ENCODE measurements at regions not wholly inside any gene's neighbourhood (a gene's known extent, or its start where the extent isn't known, plus 50 kb on each side); places are given as distances from the start of the nearest gene placed in this dataset.

- no peaks in the 10 kb centered on the region for H3K4me1 ChIP-seq
- intact Hi-C loops (cut with DNase I), result no loop called here
- H3K27me3 ChIP-seq, result no peaks in the 10 kb centered on the region
- no peaks in the 10 kb centered on the region for H3K36me3 ChIP-seq
- WGBS (ENCODE audit: insufficient coverage, low coverage, low lambda C conversion rate, missing lambda C conversion rate), result 69% methylated on average over 9 of the region's 9 CpGs
- TF ChIP-seq CTCF (IDR thresholded peaks at IDR 0.05) (no peak), POLR2A (IDR thresholded peaks at IDR 0.05) (no peak)
- H3K4me3 ChIP-seq, result no peak overlapping the region
- H3K9me3 ChIP-seq, result no peaks in the 10 kb centered on the region
- ATAC-seq (no peak), DNase-seq (no peak)
- no peak overlapping the region for H3K27ac ChIP-seq
Observed at GRCh38 chr2:34266908-34267697, 668.0 kb upstream of the FAM98A start.

GRCh38 chr2:34261701-34262100, 662.6 kb upstream of the FAM98A start:
- ATAC-seq (no peak), DNase-seq (no peak)
- TF ChIP-seq POLR2A (IDR thresholded peaks at IDR 0.05) (no peak), CTCF (IDR thresholded peaks at IDR 0.05) (no peak)
- no peaks in the 10 kb centered on the region for H3K36me3 ChIP-seq
- no peak overlapping the region for H3K4me3 ChIP-seq
- H3K4me1 ChIP-seq, result no peaks in the 10 kb centered on the region
- H3K27ac ChIP-seq, result no peak overlapping the region
- WGBS (ENCODE audit: insufficient coverage, low coverage, low lambda C conversion rate, missing lambda C conversion rate), result no CpG with 5 or more reads among the region's 6 CpGs
- no peaks in the 10 kb centered on the region for H3K27me3 ChIP-seq
- no peaks in the 10 kb centered on the region for H3K9me3 ChIP-seq
- intact Hi-C loops (cut with DNase I), result no loop called here

DNA sequence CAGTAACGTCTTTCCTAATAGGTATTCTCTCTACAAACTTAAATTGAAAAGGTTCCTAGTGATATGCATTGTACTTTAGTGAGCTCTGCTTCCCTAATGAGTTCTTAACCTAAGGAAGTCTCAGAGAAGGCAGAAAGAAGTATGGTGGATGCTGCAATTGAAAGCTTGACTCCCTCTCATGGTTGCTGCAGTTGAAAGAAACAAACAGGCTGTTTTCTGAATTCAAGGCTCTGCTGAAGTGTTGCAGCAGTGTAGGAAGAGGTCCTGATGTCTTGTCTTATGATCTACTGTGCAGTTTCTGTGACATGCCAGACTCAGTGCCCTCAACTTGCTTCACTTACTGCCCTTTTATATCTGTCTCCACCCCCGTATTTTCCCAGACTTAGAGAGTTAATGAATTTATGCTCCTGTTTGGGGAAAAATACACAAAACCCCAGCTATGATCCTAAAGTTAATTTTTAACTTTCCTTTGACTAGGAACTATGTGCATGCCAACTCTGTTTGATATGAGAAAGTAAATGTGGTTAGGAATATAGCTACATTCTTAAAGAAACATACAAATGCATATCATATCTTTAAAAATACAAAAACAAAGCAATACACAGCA, 655.3 kb upstream of the FAM98A start:
- 42% methylated on average over 2 of the region's 2 CpGs for WGBS (ENCODE audit: insufficient coverage, low coverage, low lambda C conversion rate, missing lambda C conversion rate)
- H3K36me3 ChIP-seq, result no peaks in the 10 kb centered on the region
- TF ChIP-seq POLR2A (IDR thresholded peaks at IDR 0.05), result no peak
- TF ChIP-seq CTCF (IDR thresholded peaks at IDR 0.05), result no peak
- H3K9me3 ChIP-seq, result no peaks in the 10 kb centered on the region
- H3K27ac ChIP-seq, result peak overlapping the region in 2 of 3 donors; percentile 30 to 39
- no peak overlapping the region for H3K4me3 ChIP-seq
- no peak for DNase-seq
- intact Hi-C loops (cut with DNase I), result no loop called here
- ATAC-seq, result peak; percentile 71 to 92 (median 88)
- peaks cover 0 to 4% (median 0%) of the 10 kb centered on the region in 4 donors for H3K4me1 ChIP-seq
- H3K27me3 ChIP-seq, result no peaks in the 10 kb centered on the region

- intact Hi-C loops (cut with DNase I), result no loop called here
- no peak for TF ChIP-seq CTCF (IDR thresholded peaks at IDR 0.05)
- no peak for TF ChIP-seq POLR2A (IDR thresholded peaks at IDR 0.05)
- Histone ChIP-seq H3K4me3 (no peak overlapping the region), H3K27me3 (no peaks in the 10 kb centered on the region), H3K36me3 (no peaks in the 10 kb centered on the region), H3K4me1 (peaks cover 0 to 4% (median 0%) of the 10 kb centered on the region in 4 donors), H3K9me3 (no peaks in the 10 kb centered on the region), H3K27ac (no peak overlapping the region)
- no peak for ATAC-seq
- 59% methylated on average over 3 of the region's 3 CpGs for WGBS (ENCODE audit: insufficient coverage, low coverage, low lambda C conversion rate, missing lambda C conversion rate)
- DNase-seq, result no peak
Observed at GRCh38 chr2:34252111-34252510, 653.0 kb upstream of the FAM98A start.

Measured in right lobe of liver (tissue), 6 donors.